ENCODE measurements at regions not wholly inside any gene's neighbourhood (a gene's known extent, or its start where the extent isn't known, plus 50 kb on each side); places are given as distances from the start of the nearest gene placed in this dataset.

DNA sequence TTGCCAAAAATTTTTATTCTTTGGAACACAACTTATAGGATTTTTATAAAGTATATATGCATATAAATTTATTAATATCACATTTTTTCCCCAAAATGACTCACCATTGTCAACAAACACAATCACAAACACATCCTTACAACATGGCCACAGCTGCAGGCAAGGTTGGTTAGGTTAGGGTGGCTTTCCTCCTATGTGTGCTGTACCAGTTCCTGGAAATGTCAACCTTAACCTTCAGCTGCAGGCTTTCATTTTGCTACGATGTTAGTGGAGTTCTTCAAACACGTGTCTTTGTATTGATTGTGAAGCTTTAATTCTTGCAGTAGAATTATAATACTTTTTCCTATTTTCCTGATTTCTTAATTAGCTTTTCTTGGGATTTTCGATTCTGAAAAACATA, 185.8 kb downstream of the PTEN start:
- intact Hi-C loops (cut with micrococcal nuclease; ENCODE audit: unreplicated experiment), result no loop called here
- no peak overlapping the region for H3K27ac ChIP-seq (ENCODE audit: low read depth, low read length, poor library complexity, severe bottlenecking)
- POLR2A ChIA-PET (ENCODE audit: low non-redundant PET), result no interaction called here
- CTCF ChIA-PET, result interaction anchor here (0.7 kb wide), 1 partner anchor 65 kb away, joined by 3 read pairs; no protein-coding TSS in a partner anchor
- no peak overlapping the region for H3K4me3 ChIP-seq (ENCODE audit: low read depth, low read length, poor library complexity, severe bottlenecking)
- DNase-seq (ENCODE audit: low spot score), result no peak
- no peaks in the 10 kb centered on the region for H3K27me3 ChIP-seq (replicated peaks; ENCODE audit: insufficient read depth, low read depth, low read length, poor library complexity)
- H3K36me3 ChIP-seq (ENCODE audit: insufficient read depth, low read length, poor library complexity, severe bottlenecking), result no peaks in the 10 kb centered on the region
- no TSS peak for BruUV-seq (replicated peaks)
- no peaks in the 10 kb centered on the region for H3K4me1 ChIP-seq (ENCODE audit: insufficient read depth, low read length, poor library complexity, severe bottlenecking)
- H3K9me3 ChIP-seq (ENCODE audit: low read depth, low read length, poor library complexity, severe bottlenecking), result no peaks in the 10 kb centered on the region
- TF ChIP-seq, protein P1, sequence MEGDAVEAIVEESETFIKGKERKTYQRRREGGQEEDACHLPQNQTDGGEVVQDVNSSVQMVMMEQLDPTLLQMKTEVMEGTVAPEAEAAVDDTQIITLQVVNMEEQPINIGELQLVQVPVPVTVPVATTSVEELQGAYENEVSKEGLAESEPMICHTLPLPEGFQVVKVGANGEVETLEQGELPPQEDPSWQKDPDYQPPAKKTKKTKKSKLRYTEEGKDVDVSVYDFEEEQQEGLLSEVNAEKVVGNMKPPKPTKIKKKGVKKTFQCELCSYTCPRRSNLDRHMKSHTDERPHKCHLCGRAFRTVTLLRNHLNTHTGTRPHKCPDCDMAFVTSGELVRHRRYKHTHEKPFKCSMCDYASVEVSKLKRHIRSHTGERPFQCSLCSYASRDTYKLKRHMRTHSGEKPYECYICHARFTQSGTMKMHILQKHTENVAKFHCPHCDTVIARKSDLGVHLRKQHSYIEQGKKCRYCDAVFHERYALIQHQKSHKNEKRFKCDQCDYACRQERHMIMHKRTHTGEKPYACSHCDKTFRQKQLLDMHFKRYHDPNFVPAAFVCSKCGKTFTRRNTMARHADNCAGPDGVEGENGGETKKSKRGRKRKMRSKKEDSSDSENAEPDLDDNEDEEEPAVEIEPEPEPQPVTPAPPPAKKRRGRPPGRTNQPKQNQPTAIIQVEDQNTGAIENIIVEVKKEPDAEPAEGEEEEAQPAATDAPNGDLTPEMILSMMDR (conservative IDR thresholded peaks at IDR 0.05; ENCODE audit: low read depth, low read length), result no peak
- no peak for TF ChIP-seq EZH2 (IDR thresholded peaks at IDR 0.05; ENCODE audit: borderline replicate concordance, low read depth, low read length, poor library complexity, severe bottlenecking)

GRCh38 chr10:88057720-88058119, 194.3 kb downstream of the PTEN start:
- CTCF ChIA-PET, result no interaction called here
- TF ChIP-seq, protein P1 (conservative IDR thresholded peaks at IDR 0.05; ENCODE audit: low read depth, low read length), result no peak
- TF ChIP-seq EZH2 (IDR thresholded peaks at IDR 0.05; ENCODE audit: borderline replicate concordance, low read depth, low read length, poor library complexity, severe bottlenecking), result no peak
- H3K27ac ChIP-seq (ENCODE audit: low read depth, low read length, poor library complexity, severe bottlenecking), result no peak overlapping the region
- H3K36me3 ChIP-seq (ENCODE audit: insufficient read depth, low read length, poor library complexity, severe bottlenecking), result no peaks in the 10 kb centered on the region
- intact Hi-C loops (cut with micrococcal nuclease; ENCODE audit: unreplicated experiment), result no loop called here
- H3K4me3 ChIP-seq (ENCODE audit: low read depth, low read length, poor library complexity, severe bottlenecking), result no peak overlapping the region
- BruUV-seq (replicated peaks), result no TSS peak
- POLR2A ChIA-PET (ENCODE audit: low non-redundant PET), result no interaction called here
- no peaks in the 10 kb centered on the region for H3K27me3 ChIP-seq (replicated peaks; ENCODE audit: insufficient read depth, low read depth, low read length, poor library complexity)
- H3K4me1 ChIP-seq (ENCODE audit: insufficient read depth, low read length, poor library complexity, severe bottlenecking), result no peaks in the 10 kb centered on the region
- no peak for DNase-seq (ENCODE audit: low spot score)
- no peaks in the 10 kb centered on the region for H3K9me3 ChIP-seq (ENCODE audit: low read depth, low read length, poor library complexity, severe bottlenecking)

GRCh38 chr10:88058750-88059149, 195.3 kb downstream of the PTEN start:
- CTCF ChIA-PET, result no interaction called here
- Histone ChIP-seq H3K4me3 (ENCODE audit: low read depth, low read length, poor library complexity, severe bottlenecking) (no peak overlapping the region), H3K36me3 (ENCODE audit: insufficient read depth, low read length, poor library complexity, severe bottlenecking) (no peaks in the 10 kb centered on the region), H3K27me3 (replicated peaks; ENCODE audit: insufficient read depth, low read depth, low read length, poor library complexity) (no peaks in the 10 kb centered on the region), H3K27ac (ENCODE audit: low read depth, low read length, poor library complexity, severe bottlenecking) (no peak overlapping the region), H3K9me3 (ENCODE audit: low read depth, low read length, poor library complexity, severe bottlenecking) (no peaks in the 10 kb centered on the region), H3K4me1 (ENCODE audit: insufficient read depth, low read length, poor library complexity, severe bottlenecking) (no peaks in the 10 kb centered on the region)
- POLR2A ChIA-PET (ENCODE audit: low non-redundant PET), result no interaction called here
- TF ChIP-seq EZH2 (IDR thresholded peaks at IDR 0.05; ENCODE audit: borderline replicate concordance, low read depth, low read length, poor library complexity, severe bottlenecking), result no peak
- DNase-seq (ENCODE audit: low spot score), result no peak
- no TSS peak for BruUV-seq (replicated peaks)
- intact Hi-C loops (cut with micrococcal nuclease; ENCODE audit: unreplicated experiment), result no loop called here

DNA sequence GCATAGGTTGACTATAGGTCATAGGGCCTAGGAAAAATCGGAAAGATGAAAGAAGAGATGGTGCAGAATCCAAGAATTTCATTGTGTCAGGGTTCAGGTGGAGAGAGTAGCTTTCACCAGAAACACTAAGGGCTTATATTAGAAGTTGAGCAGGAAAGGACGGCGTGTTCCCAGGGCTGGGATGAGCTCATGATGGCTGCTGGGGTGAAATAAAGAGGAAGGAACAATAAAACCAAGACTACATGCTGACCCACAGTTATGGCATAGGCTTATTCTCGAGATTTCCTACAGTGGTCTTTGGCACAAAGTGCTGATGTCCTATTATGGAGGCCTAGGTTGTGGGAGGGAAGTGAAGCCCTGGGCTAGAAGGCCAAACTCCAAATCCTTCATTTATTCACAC, 195.8 kb downstream of the PTEN start:
- intact Hi-C loops (cut with micrococcal nuclease; ENCODE audit: unreplicated experiment), result no loop called here
- CTCF ChIA-PET, result no interaction called here
- H3K36me3 ChIP-seq (ENCODE audit: insufficient read depth, low read length, poor library complexity, severe bottlenecking), result no peaks in the 10 kb centered on the region

More for the DNA sequence above, 195.8 kb downstream of the PTEN start:
- TF ChIP-seq, protein P1 (conservative IDR thresholded peaks at IDR 0.05; ENCODE audit: low read depth, low read length), result no peak
- TF ChIP-seq EZH2 (IDR thresholded peaks at IDR 0.05; ENCODE audit: borderline replicate concordance, low read depth, low read length, poor library complexity, severe bottlenecking), result no peak
- no peak overlapping the region for H3K4me3 ChIP-seq (ENCODE audit: low read depth, low read length, poor library complexity, severe bottlenecking)
- POLR2A ChIA-PET (ENCODE audit: low non-redundant PET), result no interaction called here
- H3K27ac ChIP-seq (ENCODE audit: low read depth, low read length, poor library complexity, severe bottlenecking), result no peak overlapping the region
- no peaks in the 10 kb centered on the region for H3K27me3 ChIP-seq (replicated peaks; ENCODE audit: insufficient read depth, low read depth, low read length, poor library complexity)
- no TSS peak for BruUV-seq (replicated peaks)
- H3K4me1 ChIP-seq (ENCODE audit: insufficient read depth, low read length, poor library complexity, severe bottlenecking), result no peaks in the 10 kb centered on the region
- no peaks in the 10 kb centered on the region for H3K9me3 ChIP-seq (ENCODE audit: low read depth, low read length, poor library complexity, severe bottlenecking)
- no peak for DNase-seq (ENCODE audit: low spot score)

All from A673 (cell line).